GM21723 (cell line): ENCODE measurements at regions not wholly inside any gene's neighbourhood (a gene's known extent, or its start where the extent isn't known, plus 50 kb on each side); places are given as distances from the start of the nearest gene placed in this dataset.
"Not testable (repeated sequence)": the region's sequence is repeated elsewhere in the genome, so short reads cannot be mapped to it uniquely, and the experiment has no call there.

ENCODE experiments used
- ATAC-seq: cut with Tn5 transposase; IDR thresholded peaks from one replicate; pipeline ENCODE4 v1.9.1; 2021; ENCODE audit warnings: mild to moderate bottlenecking, moderate library complexity; ENCODE audit not compliant: unreplicated experiment

- no peak for ATAC-seq
Observed at GRCh38 chr16:22705799-22706198, 108.2 kb upstream of the HS3ST2 start.

- ATAC-seq: no peak
Observed at GRCh38 chr16:22710326-22710725, 103.6 kb upstream of the HS3ST2 start.

- ATAC-seq: no peak
Observed at GRCh38 chr16:22711847-22712246, 102.1 kb upstream of the HS3ST2 start.

GRCh38 chr16:22712471-22712870 lies 101.5 kb upstream of the HS3ST2 start:
- no peak for ATAC-seq

- ATAC-seq: not testable (repeated sequence)
Observed at GRCh38 chr16:22718598-22718997, 95.4 kb upstream of the HS3ST2 start.

- no peak for ATAC-seq
Observed at GRCh38 chr16:22719945-22720344, 94.0 kb upstream of the HS3ST2 start.

GRCh38 chr16:22721511-22722100 lies 92.4 kb upstream of the HS3ST2 start:
- ATAC-seq: no peak

GRCh38 chr16:22722551-22723541 lies 91.1 kb upstream of the HS3ST2 start:
- ATAC-seq: not testable (repeated sequence)

- no peak for ATAC-seq
Observed at GRCh38 chr16:22726868-22727267, 87.1 kb upstream of the HS3ST2 start.

- ATAC-seq: no peak
Observed at GRCh38 chr16:22727285-22728166, 86.4 kb upstream of the HS3ST2 start.

GRCh38 chr16:22728167-22728836 lies 85.7 kb upstream of the HS3ST2 start:
- no peak for ATAC-seq

- no peak for ATAC-seq
Observed at GRCh38 chr16:22732400-22732799, 81.6 kb upstream of the HS3ST2 start.

- no peak for ATAC-seq
Observed at GRCh38 chr16:22732959-22733358, 81.0 kb upstream of the HS3ST2 start.

- ATAC-seq: no peak
Observed at GRCh38 chr16:22734368-22734767, 79.6 kb upstream of the HS3ST2 start.

GRCh38 chr16:22736791-22737190 lies 77.2 kb upstream of the HS3ST2 start:
- no peak for ATAC-seq

GRCh38 chr16:22739077-22739476 lies 74.9 kb upstream of the HS3ST2 start:
- ATAC-seq: no peak

GRCh38 chr16:22743401-22743800 lies 70.6 kb upstream of the HS3ST2 start:
- no peak for ATAC-seq

- no peak for ATAC-seq
Observed at GRCh38 chr16:22751104-22751667, 62.8 kb upstream of the HS3ST2 start.

- no peak for ATAC-seq
Observed at GRCh38 chr16:22751685-22752084, 62.3 kb upstream of the HS3ST2 start.

- ATAC-seq: no peak
Observed at GRCh38 chr16:22753451-22753850, 60.5 kb upstream of the HS3ST2 start.
